ES-I3 (cell line): ENCODE measurements at regions not wholly inside any gene's neighbourhood (a gene's known extent, or its start where the extent isn't known, plus 50 kb on each side); places are given as distances from the start of the nearest gene placed in this dataset.
"Not testable (repeated sequence)": the region's sequence is repeated elsewhere in the genome, so short reads cannot be mapped to it uniquely, and the experiment has no call there.

Experiments used
- H3K36me3 ChIP-seq: 2 replicates; pipeline ENCODE4 v1.6.1; 2013; ENCODE audit warnings: mild to moderate bottlenecking, low read length, control low read depth, moderate library complexity; ENCODE audit not compliant: insufficient read depth
- H3K4me1 ChIP-seq: 2 replicates; pipeline ENCODE4 v1.6.1; 2013; ENCODE audit warnings: mild to moderate bottlenecking, control low read depth, low read length; ENCODE audit not compliant: insufficient read depth
- H3K9ac ChIP-seq: 2 replicates; pipeline ENCODE4 v1.6.1; 2013; ENCODE audit warnings: low read depth, mild to moderate bottlenecking, low read length, moderate library complexity
- H3K9me3 ChIP-seq: 2 replicates; pipeline ENCODE4 v1.6.1; 2013; ENCODE audit warnings: mild to moderate bottlenecking, low read length, moderate library complexity; ENCODE audit not compliant: control insufficient read depth, insufficient read depth

- Histone ChIP-seq H3K9me3 (no peaks in the 10 kb centered on the region), H3K36me3 (no peaks in the 10 kb centered on the region), H3K4me1 (peaks cover 6% of the 10 kb centered on the region; the same call in 1 of the 2 replicates), H3K9ac (no peak overlapping the region)
Measured at GRCh38 chr12:113555226-113555625, 83.6 kb upstream of the LHX5 start.

DNA sequence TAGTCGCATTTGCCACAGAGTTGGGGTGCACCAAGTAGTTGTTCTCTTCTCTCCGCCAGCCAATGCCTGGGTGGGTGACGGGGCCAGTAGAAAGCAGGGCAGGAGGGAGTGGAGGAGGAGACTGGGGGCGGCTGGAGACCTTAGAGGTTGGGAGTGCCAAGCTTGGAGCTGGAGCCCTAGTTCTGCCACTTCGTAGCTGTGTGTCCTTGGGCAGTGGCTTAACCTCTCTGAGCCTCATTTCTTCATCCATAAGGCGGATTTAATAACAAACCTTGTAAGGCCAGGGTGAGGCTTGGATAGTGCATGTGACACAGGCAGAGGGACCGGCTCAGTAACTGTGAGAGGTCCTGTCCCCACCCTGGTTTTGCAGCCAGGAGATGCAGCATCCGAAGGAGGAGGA, 81.1 kb upstream of the LHX5 start:
- H3K36me3 ChIP-seq, result no peaks in the 10 kb centered on the region
- H3K4me1 ChIP-seq, result peaks cover 6% of the 10 kb centered on the region; the same call in 1 of the 2 replicates
- H3K9me3 ChIP-seq, result peaks cover 7% of the 10 kb centered on the region
- no peak overlapping the region for H3K9ac ChIP-seq

DNA sequence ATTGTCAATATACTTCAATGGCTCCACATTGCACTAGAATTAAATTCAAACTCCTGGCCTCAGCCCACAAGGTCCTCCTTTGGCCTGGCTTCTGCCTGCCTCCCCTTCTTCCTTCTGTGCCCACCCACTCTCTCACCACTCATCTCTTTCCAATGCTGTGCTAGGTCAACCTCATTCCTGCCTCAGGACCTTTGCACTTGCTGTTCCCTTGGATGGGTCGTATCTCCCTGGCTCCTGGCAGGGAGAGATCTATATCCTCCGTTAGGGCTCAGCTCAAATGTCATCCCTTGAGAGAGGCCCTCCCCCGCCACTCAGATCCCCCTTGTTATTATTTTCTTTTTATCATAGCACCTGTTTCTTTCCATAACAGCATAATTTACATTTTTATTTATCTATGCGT, 79.9 kb upstream of the LHX5 start:
- Histone ChIP-seq H3K9ac (no peak overlapping the region), H3K9me3 (peaks cover 7% of the 10 kb centered on the region)

GRCh38 chr12:113548467-113548866, 76.8 kb upstream of the LHX5 start:
- H3K9me3 ChIP-seq, result peaks cover 7% of the 10 kb centered on the region
- H3K9ac ChIP-seq, result no peak overlapping the region
- no peaks in the 10 kb centered on the region for H3K36me3 ChIP-seq
- peaks cover 4% of the 10 kb centered on the region; the same call in 1 of the 2 replicates for H3K4me1 ChIP-seq

More for the DNA sequence above, 79.9 kb upstream of the LHX5 start:
- Histone ChIP-seq H3K4me1 (peaks cover 10% of the 10 kb centered on the region; the same call in 1 of the 2 replicates), H3K36me3 (no peaks in the 10 kb centered on the region)

- H3K4me1 ChIP-seq, result peaks cover 8% of the 10 kb centered on the region; the same call in 1 of the 2 replicates
- H3K9me3 ChIP-seq, result peaks cover 7% of the 10 kb centered on the region
- H3K36me3 ChIP-seq, result no peaks in the 10 kb centered on the region
- no peak overlapping the region for H3K9ac ChIP-seq
Measured at GRCh38 chr12:113546916-113547863, 75.5 kb upstream of the LHX5 start.

DNA sequence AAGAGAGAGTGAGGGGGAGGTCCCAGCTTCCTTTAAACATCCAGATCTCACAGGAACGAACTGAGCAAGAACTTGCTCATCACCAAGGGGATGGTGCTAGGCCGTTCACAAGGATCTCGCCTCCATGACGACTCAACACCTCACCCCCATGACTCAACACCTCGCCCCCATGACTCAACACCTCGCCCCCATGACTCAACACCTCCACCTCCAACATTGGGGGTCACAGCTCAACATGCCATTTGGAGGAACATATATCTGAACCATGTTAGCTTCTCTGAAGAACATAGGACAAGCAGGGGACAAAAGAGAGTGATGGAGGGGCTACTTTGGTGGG, 66.0 kb upstream of the LHX5 start:
- Histone ChIP-seq H3K9ac (no peak overlapping the region), H3K4me1 (0 out of 2 replicates have a peak, but pooled peaks cover 8% of the 10 kb centered on the region), H3K36me3 (no peaks in the 10 kb centered on the region), H3K9me3 (no peaks in the 10 kb centered on the region; the same call in 1 of the 2 replicates)

GRCh38 chr12:113537046-113537750, 65.5 kb upstream of the LHX5 start:
- Histone ChIP-seq H3K4me1 (0 out of 2 replicates have a peak, but pooled peaks cover 4% of the 10 kb centered on the region), H3K9ac (no peak overlapping the region), H3K9me3 (no peaks in the 10 kb centered on the region; the same call in 1 of the 2 replicates), H3K36me3 (no peaks in the 10 kb centered on the region)

- no peaks in the 10 kb centered on the region for H3K36me3 ChIP-seq
- H3K9ac ChIP-seq, result no peak overlapping the region
- no peaks in the 10 kb centered on the region for H3K4me1 ChIP-seq
- H3K9me3 ChIP-seq, result no peaks in the 10 kb centered on the region; the same call in 1 of the 2 replicates
Measured at GRCh38 chr12:113535100-113535499, 63.4 kb upstream of the LHX5 start.

- no peaks in the 10 kb centered on the region; the same call in 1 of the 2 replicates for H3K9me3 ChIP-seq
- H3K9ac ChIP-seq, result no peak overlapping the region
- H3K4me1 ChIP-seq, result no peaks in the 10 kb centered on the region
- H3K36me3 ChIP-seq, result no peaks in the 10 kb centered on the region
Measured at GRCh38 chr12:113534555-113534954, 62.9 kb upstream of the LHX5 start.

- Histone ChIP-seq H3K36me3 (no peaks in the 10 kb centered on the region), H3K9me3 (no peaks in the 10 kb centered on the region; the same call in 1 of the 2 replicates), H3K9ac (no peak overlapping the region), H3K4me1 (0 out of 2 replicates have a peak, but pooled peaks cover 4% of the 10 kb centered on the region)
Measured at GRCh38 chr12:113533842-113534375, 62.2 kb upstream of the LHX5 start.

- H3K4me1 ChIP-seq, result peaks cover 9% of the 10 kb centered on the region; the same call in 1 of the 2 replicates
- H3K9me3 ChIP-seq, result no peaks in the 10 kb centered on the region
Measured at GRCh38 chr12:113532292-113532691, 60.6 kb upstream of the LHX5 start.

DNA sequence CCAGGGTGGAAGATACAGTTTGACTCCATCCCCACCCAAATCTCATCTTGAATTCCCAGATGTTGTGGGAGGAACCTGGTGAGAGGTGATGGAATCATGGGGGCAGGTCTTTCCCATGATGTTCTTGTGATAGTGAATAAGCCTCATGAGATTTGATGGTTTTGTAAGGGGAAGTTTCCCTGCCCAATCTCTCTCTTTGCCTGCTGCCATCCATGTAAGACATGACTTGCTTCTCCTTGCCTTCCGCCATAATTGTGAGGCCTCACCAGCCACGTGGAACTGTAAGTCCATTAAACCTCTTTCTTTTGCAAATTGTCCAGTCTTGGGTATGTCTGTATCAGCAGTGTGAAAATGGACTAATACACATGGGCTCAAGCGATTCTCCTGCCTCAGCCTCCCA, 59.4 kb upstream of the LHX5 start:
- not testable (repeated sequence) for H3K36me3 ChIP-seq, H3K9me3 ChIP-seq, H3K9ac ChIP-seq, H3K4me1 ChIP-seq

More at GRCh38 chr12:113532292-113532691, 60.6 kb upstream of the LHX5 start:
- no peak overlapping the region for H3K9ac ChIP-seq
- H3K36me3 ChIP-seq, result no peaks in the 10 kb centered on the region

GRCh38 chr12:113528606-113529293, 57.1 kb upstream of the LHX5 start:
- peaks cover 9% of the 10 kb centered on the region; the same call in 1 of the 2 replicates for H3K4me1 ChIP-seq
- no peaks in the 10 kb centered on the region for H3K36me3 ChIP-seq
- no peak overlapping the region for H3K9ac ChIP-seq
- H3K9me3 ChIP-seq, result no peaks in the 10 kb centered on the region

DNA sequence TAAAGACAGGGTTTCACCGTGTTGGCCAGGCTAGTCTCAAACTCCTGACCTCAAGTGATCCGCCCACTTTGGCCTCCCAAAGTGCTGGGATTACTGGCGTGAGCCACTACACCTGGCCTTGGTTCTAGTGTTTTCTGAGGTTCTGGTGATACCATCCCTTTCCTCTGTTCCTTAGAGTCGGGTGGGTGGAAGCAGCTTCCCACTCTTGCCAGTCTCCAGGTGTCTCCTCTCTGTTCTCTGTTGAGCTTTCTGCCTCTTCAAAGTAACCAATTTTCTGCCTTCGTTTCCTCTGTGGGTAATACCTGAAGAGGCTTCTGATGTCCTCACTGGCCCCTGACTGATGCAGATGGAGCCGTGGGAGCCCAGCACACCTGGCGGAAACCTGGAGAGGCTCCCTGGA, 53.4 kb upstream of the LHX5 start:
- Histone ChIP-seq H3K9ac (no peak overlapping the region), H3K36me3 (no peaks in the 10 kb centered on the region), H3K9me3 (no peaks in the 10 kb centered on the region), H3K4me1 (peaks cover 9% of the 10 kb centered on the region; the same call in 1 of the 2 replicates)
